Stimulated activated memory B cell treated with anti-CD40 and anti-IgM and Interleukin-4, amounts not matched to agents 10 μg/mL and 1 μg/mL and 100 μg/mL, for 72 hours (primary cell): ENCODE measurements at regions not wholly inside any gene's neighbourhood (a gene's known extent, or its start where the extent isn't known, plus 50 kb on each side); places are given as distances from the start of the nearest gene placed in this dataset.

Source experiments
- ATAC-seq: fragments of 150-1000 bp; cut with Tn5 transposase; 2 replicates; pipeline ENCODE4 v1.10.0; 2021
- H3K27ac Mint-ChIP-seq: one replicate; pipeline ENCODE4 v1.8.0; 2022; ENCODE audit warnings: mild to moderate bottlenecking, mixed read lengths
- H3K27me3 Mint-ChIP-seq: one replicate; pipeline ENCODE4 v1.8.0; 2022; ENCODE audit warnings: mixed read lengths
- H3K36me3 Mint-ChIP-seq: one replicate; pipeline ENCODE4 v1.8.0; 2022; ENCODE audit warnings: mixed read lengths
- H3K4me1 Mint-ChIP-seq: one replicate; pipeline ENCODE4 v1.8.0; 2022; ENCODE audit warnings: mixed read lengths
- H3K4me3 Mint-ChIP-seq: one replicate; pipeline ENCODE4 v1.8.0; 2022; ENCODE audit warnings: mild to moderate bottlenecking, moderate library complexity, mixed read lengths
- H3K9me3 Mint-ChIP-seq: one replicate; pipeline ENCODE4 v1.8.0; 2022; ENCODE audit warnings: mixed read lengths

GRCh38 chr19:28341810-28342350 lies 871.1 kb downstream of the UQCRFS1 start:
- ATAC-seq: no peak

GRCh38 chr19:28334419-28334818 lies 878.5 kb downstream of the UQCRFS1 start:
- H3K9me3 Mint-ChIP-seq: peaks cover 12% of the 10 kb centered on the region
- H3K4me3 Mint-ChIP-seq: no peak overlapping the region
- H3K27me3 Mint-ChIP-seq: no peaks in the 10 kb centered on the region
- no peaks in the 10 kb centered on the region for H3K36me3 Mint-ChIP-seq
- H3K27ac Mint-ChIP-seq: no peak overlapping the region
- ATAC-seq: no peak
- H3K4me1 Mint-ChIP-seq: no peaks in the 10 kb centered on the region

More at GRCh38 chr19:28341810-28342350, 871.1 kb downstream of the UQCRFS1 start:
- Mint-ChIP-seq H3K4me1 (no peaks in the 10 kb centered on the region), H3K9me3 (peaks cover 15% of the 10 kb centered on the region), H3K27me3 (no peaks in the 10 kb centered on the region), H3K27ac (no peak overlapping the region), H3K36me3 (peaks cover under 1% of the 10 kb centered on the region), H3K4me3 (no peak overlapping the region)

- no peaks in the 10 kb centered on the region for H3K4me1 Mint-ChIP-seq
- no peak overlapping the region for H3K4me3 Mint-ChIP-seq
- no peaks in the 10 kb centered on the region for H3K27me3 Mint-ChIP-seq
- no peak for ATAC-seq
- H3K27ac Mint-ChIP-seq: no peak overlapping the region
- peaks cover 14% of the 10 kb centered on the region for H3K9me3 Mint-ChIP-seq
- no peaks in the 10 kb centered on the region for H3K36me3 Mint-ChIP-seq
Measured at GRCh38 chr19:28333909-28334308, 879.0 kb downstream of the UQCRFS1 start.

GRCh38 chr19:28332886-28333285 lies 880.1 kb downstream of the UQCRFS1 start:
- Mint-ChIP-seq H3K9me3 (peaks cover 16% of the 10 kb centered on the region), H3K4me3 (no peak overlapping the region), H3K4me1 (no peaks in the 10 kb centered on the region), H3K27ac (no peak overlapping the region), H3K36me3 (no peaks in the 10 kb centered on the region), H3K27me3 (no peaks in the 10 kb centered on the region)
- ATAC-seq: no peak

GRCh38 chr19:28332351-28332750 lies 880.6 kb downstream of the UQCRFS1 start:
- Mint-ChIP-seq H3K27ac (no peak overlapping the region), H3K27me3 (no peaks in the 10 kb centered on the region)
- no peak for ATAC-seq

GRCh38 chr19:28331596-28331995 lies 881.4 kb downstream of the UQCRFS1 start:
- Mint-ChIP-seq H3K9me3 (peaks cover 15% of the 10 kb centered on the region), H3K4me3 (no peak overlapping the region), H3K27me3 (no peaks in the 10 kb centered on the region), H3K4me1 (no peaks in the 10 kb centered on the region), H3K27ac (no peak overlapping the region), H3K36me3 (no peaks in the 10 kb centered on the region)
- no peak for ATAC-seq

More at GRCh38 chr19:28332351-28332750, 880.6 kb downstream of the UQCRFS1 start:
- H3K36me3 Mint-ChIP-seq: no peaks in the 10 kb centered on the region
- H3K4me1 Mint-ChIP-seq: no peaks in the 10 kb centered on the region
- peaks cover 15% of the 10 kb centered on the region for H3K9me3 Mint-ChIP-seq
- no peak overlapping the region for H3K4me3 Mint-ChIP-seq

GRCh38 chr19:28330831-28331230 lies 882.1 kb downstream of the UQCRFS1 start:
- ATAC-seq: no peak
- Mint-ChIP-seq H3K4me1 (no peaks in the 10 kb centered on the region), H3K9me3 (peaks cover 11% of the 10 kb centered on the region), H3K36me3 (no peaks in the 10 kb centered on the region), H3K4me3 (no peak overlapping the region), H3K27me3 (no peaks in the 10 kb centered on the region), H3K27ac (no peak overlapping the region)

- Mint-ChIP-seq H3K9me3 (peaks cover 11% of the 10 kb centered on the region), H3K4me1 (no peaks in the 10 kb centered on the region), H3K27ac (no peak overlapping the region), H3K4me3 (no peak overlapping the region), H3K27me3 (no peaks in the 10 kb centered on the region), H3K36me3 (no peaks in the 10 kb centered on the region)
- no peak for ATAC-seq
Measured at GRCh38 chr19:28329429-28329828, 883.5 kb downstream of the UQCRFS1 start.

GRCh38 chr19:28327905-28328304 lies 885.0 kb downstream of the UQCRFS1 start:
- H3K36me3 Mint-ChIP-seq: no peaks in the 10 kb centered on the region
- ATAC-seq: no peak
- peaks cover 5% of the 10 kb centered on the region for H3K9me3 Mint-ChIP-seq
- no peaks in the 10 kb centered on the region for H3K4me1 Mint-ChIP-seq
- no peak overlapping the region for H3K27ac Mint-ChIP-seq
- no peaks in the 10 kb centered on the region for H3K27me3 Mint-ChIP-seq
- H3K4me3 Mint-ChIP-seq: no peak overlapping the region

GRCh38 chr19:28326746-28327145 lies 886.2 kb downstream of the UQCRFS1 start:
- Mint-ChIP-seq H3K4me1 (no peaks in the 10 kb centered on the region), H3K27ac (no peak overlapping the region), H3K27me3 (no peaks in the 10 kb centered on the region), H3K9me3 (peaks cover 5% of the 10 kb centered on the region), H3K36me3 (no peaks in the 10 kb centered on the region), H3K4me3 (no peak overlapping the region)
- no peak for ATAC-seq

- ATAC-seq: no peak
- Mint-ChIP-seq H3K9me3 (peaks cover 5% of the 10 kb centered on the region), H3K27ac (no peak overlapping the region), H3K4me1 (no peaks in the 10 kb centered on the region), H3K4me3 (no peak overlapping the region), H3K27me3 (no peaks in the 10 kb centered on the region), H3K36me3 (no peaks in the 10 kb centered on the region)
Measured at GRCh38 chr19:28324275-28325060, 888.5 kb downstream of the UQCRFS1 start.

GRCh38 chr19:28322945-28323344 lies 890.0 kb downstream of the UQCRFS1 start:
- no peaks in the 10 kb centered on the region for H3K27me3 Mint-ChIP-seq
- H3K4me1 Mint-ChIP-seq: no peaks in the 10 kb centered on the region
- no peak for ATAC-seq
- no peaks in the 10 kb centered on the region for H3K9me3 Mint-ChIP-seq
- H3K36me3 Mint-ChIP-seq: no peaks in the 10 kb centered on the region
- no peak overlapping the region for H3K27ac Mint-ChIP-seq
- H3K4me3 Mint-ChIP-seq: no peak overlapping the region

- no peaks in the 10 kb centered on the region for H3K27me3 Mint-ChIP-seq
- H3K9me3 Mint-ChIP-seq: no peaks in the 10 kb centered on the region
- H3K4me3 Mint-ChIP-seq: no peak overlapping the region
- H3K36me3 Mint-ChIP-seq: no peaks in the 10 kb centered on the region
- no peak for ATAC-seq
- H3K4me1 Mint-ChIP-seq: no peaks in the 10 kb centered on the region
- H3K27ac Mint-ChIP-seq: no peak overlapping the region
Measured at GRCh38 chr19:28322491-28322890, 890.5 kb downstream of the UQCRFS1 start.

GRCh38 chr19:28319918-28320317 lies 893.0 kb downstream of the UQCRFS1 start:
- Mint-ChIP-seq H3K4me1 (no peaks in the 10 kb centered on the region), H3K36me3 (no peaks in the 10 kb centered on the region), H3K27ac (no peak overlapping the region), H3K9me3 (peaks cover 6% of the 10 kb centered on the region), H3K27me3 (no peaks in the 10 kb centered on the region), H3K4me3 (no peak overlapping the region)
- ATAC-seq: no peak

GRCh38 chr19:28319227-28319626 lies 893.7 kb downstream of the UQCRFS1 start:
- H3K4me3 Mint-ChIP-seq: no peak overlapping the region
- H3K36me3 Mint-ChIP-seq: no peaks in the 10 kb centered on the region
- peaks cover 6% of the 10 kb centered on the region for H3K9me3 Mint-ChIP-seq
- ATAC-seq: no peak
- H3K27me3 Mint-ChIP-seq: no peaks in the 10 kb centered on the region
- H3K27ac Mint-ChIP-seq: no peak overlapping the region
- H3K4me1 Mint-ChIP-seq: no peaks in the 10 kb centered on the region

- H3K36me3 Mint-ChIP-seq: no peaks in the 10 kb centered on the region
- H3K4me3 Mint-ChIP-seq: no peak overlapping the region
- peaks cover 6% of the 10 kb centered on the region for H3K9me3 Mint-ChIP-seq
- no peaks in the 10 kb centered on the region for H3K27me3 Mint-ChIP-seq
- no peak for ATAC-seq
- H3K4me1 Mint-ChIP-seq: no peaks in the 10 kb centered on the region
- no peak overlapping the region for H3K27ac Mint-ChIP-seq
Measured at GRCh38 chr19:28318469-28319179, 894.3 kb downstream of the UQCRFS1 start.
